GM18907 (cell line): ENCODE measurements at regions not wholly inside any gene's neighbourhood (a gene's known extent, or its start where the extent isn't known, plus 50 kb on each side); places are given as distances from the start of the nearest gene placed in this dataset.
A peak's percentile ranks its signal among the peaks of the same experiment; 100 is the strongest.
"Not testable (repeated sequence)": the region's sequence is repeated elsewhere in the genome, so short reads cannot be mapped to it uniquely, and the experiment has no call there.

Source experiments
- ATAC-seq: cut with Tn5 transposase; IDR thresholded peaks from one replicate; pipeline ENCODE4 v1.9.1; 2021; ENCODE audit warnings: mild to moderate bottlenecking, moderate library complexity; ENCODE audit not compliant: unreplicated experiment

DNA sequence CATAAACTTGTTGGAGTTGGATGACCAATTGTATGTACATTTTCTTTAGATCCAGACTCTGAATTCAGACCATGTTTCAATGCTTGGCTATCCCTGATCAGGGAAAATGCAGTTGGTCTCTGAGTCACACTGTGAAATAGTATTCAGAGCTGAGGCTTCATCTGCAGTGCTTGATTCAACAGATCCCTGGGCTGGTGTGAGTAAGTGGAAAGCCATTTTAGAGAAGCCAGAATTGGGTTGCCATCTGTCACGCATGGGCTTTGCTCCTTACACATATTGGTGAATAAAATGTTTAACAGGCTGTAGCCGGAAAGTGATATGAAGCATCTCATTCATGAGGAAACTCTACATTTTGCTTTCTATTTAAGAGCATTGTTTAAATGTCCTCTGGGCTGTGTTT is 50.0 kb upstream of the ACYP2 start:
- ATAC-seq, result no peak

DNA sequence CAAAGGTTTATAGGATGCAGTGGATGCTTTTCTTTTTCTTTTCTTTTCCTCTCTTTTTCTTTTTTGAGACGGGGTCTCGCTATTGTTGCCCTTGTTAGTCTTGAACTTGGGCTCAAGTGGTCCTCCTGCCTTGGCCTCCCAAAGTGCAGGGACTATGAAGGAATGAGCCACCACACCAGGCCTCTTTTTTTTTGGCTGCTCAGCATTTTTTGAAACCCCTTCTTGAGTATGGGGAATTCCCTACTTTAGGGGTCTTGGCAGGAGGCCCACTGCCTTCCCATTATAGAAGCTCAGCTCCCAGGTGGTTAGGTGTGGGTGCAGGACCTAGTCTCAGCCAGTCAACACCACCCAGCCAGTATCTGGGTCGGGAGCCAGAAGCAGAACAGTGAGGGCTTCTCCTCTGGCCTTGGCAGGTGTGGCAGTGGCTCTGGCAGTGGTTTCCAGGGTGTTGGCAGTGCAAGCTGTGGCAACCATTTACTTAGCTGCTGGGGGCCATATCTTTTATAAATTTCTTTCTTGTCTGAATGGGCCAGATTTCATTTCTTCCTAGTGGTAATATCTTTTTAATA is 51.4 kb upstream of the ACYP2 start:
- ATAC-seq, result no peak

DNA sequence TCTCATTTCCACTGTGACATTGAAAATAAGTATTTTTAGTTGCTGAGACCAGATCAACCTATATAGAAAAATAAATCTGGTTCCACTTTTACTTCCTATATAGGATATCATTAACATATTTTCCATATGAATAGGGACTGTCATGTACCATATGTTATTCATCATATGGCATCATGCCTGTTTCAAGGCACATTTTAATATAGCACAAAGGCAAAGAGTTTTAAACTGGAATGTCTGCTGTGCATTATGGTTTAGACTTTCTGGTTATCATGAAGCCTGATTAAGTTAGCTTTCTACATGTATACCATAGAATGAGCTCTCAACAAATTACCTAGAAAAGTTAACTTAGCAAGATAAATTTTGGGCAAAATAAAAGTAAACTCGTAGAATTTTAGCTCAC is 53.0 kb upstream of the ACYP2 start:
- ATAC-seq, result no peak

DNA sequence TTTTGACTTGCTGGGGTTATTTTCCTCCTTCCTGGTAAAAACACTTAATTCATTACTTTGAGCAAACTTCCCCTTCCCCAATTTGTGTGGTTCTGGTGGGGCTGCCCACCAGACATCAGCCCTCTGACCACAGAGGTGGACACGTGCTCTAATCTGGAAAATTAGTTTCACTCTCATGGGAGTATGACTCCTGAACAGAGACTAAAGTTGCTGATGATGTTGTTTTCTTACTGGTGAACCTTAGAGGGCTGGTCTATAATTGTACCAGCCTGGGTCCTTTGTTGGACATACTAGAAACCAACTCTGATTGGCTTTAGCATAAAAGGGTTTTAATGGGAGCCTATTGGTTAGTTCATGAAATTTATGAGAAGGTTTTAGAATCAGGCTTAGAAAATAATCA is 54.1 kb upstream of the ACYP2 start:
- ATAC-seq, result no peak

DNA sequence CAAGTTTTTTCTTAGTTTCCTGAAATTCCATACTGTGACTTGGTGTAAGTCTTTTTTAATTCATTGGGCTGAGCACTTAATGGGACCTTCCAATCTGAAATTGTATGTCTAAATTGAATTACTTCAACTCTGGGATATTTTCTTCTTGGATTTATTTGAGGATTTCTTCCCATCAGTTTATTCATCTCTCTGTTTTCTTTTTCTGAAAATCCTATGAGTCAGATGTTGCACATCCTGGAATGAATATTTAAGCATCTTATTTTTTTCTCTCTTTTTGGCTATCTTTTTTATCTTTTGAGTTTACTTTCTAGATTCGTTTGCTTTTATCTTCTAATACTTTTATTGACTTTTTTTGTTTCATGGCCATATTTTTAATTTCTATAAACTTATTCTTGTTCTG is 55.4 kb upstream of the ACYP2 start:
- ATAC-seq, result no peak

GRCh38 chr2:54059504-54059903 is 55.9 kb upstream of the ACYP2 start:
- no peak for ATAC-seq

DNA sequence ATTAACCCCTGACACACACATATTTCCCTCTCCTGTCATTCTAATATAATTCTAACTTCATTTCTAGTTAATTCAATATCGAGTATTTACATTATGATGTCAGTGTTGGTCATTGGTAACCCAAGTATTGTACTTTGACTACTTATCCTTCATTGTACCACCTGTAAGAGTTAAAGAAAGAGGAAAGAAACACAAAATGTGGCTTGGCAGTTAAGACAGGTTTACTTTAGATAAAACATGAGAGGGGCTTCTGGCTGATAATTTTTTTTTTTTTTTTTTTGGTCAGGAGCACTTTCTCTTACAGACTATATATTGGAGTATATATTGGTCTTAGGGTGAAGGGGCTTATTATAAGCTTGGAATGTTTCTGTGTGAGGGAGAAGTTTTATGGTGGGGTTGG is 57.0 kb upstream of the ACYP2 start:
- ATAC-seq, result no peak

DNA sequence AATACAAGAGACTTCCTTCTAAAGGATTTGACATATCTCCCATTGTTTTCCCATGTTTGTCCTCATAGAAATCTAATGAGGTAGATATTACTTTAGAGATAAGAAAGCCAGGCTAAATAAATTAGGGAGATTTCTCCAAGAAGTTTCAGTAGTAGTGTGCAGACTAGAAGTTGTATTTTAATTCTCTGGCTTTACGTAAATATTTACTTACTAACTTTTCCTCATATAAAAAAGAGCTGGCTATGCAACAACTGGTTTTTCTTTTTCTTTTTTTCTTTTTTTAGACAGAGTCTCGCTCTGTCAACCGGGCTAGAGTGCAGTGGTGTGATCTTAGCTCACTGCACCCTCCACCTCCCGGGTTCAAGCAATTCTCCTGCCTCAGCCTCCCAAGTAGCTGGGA is 60.6 kb upstream of the ACYP2 start:
- ATAC-seq, result no peak

- peak; percentile 82 for ATAC-seq
Measured at GRCh38 chr2:54054271-54054670, 61.1 kb upstream of the ACYP2 start.

- peak; percentile 55 for ATAC-seq
Measured at GRCh38 chr2:54053830-54054229, 61.6 kb upstream of the ACYP2 start.

GRCh38 chr2:54052825-54053718 is 62.3 kb upstream of the ACYP2 start:
- ATAC-seq, result peak; percentile 29

DNA sequence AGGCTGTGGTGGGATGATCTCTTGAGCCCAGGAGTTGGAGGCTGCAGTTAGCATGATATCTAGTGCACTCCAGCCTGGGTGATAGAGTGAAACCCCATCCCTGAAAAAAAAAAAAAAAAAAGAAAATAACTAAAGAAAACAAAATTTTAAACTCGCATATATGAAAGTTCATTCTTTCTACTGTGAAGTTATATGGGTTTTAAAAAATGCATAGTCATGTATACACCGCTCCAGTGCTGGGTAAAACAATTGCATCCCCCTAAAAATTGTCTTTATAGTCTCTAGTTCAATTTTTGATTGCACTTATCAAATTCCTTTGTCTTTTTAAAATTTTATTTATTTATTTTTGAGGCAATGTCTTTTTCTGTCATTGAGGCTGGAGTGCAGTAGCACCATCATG is 65.0 kb upstream of the ACYP2 start:
- ATAC-seq, result no peak

DNA sequence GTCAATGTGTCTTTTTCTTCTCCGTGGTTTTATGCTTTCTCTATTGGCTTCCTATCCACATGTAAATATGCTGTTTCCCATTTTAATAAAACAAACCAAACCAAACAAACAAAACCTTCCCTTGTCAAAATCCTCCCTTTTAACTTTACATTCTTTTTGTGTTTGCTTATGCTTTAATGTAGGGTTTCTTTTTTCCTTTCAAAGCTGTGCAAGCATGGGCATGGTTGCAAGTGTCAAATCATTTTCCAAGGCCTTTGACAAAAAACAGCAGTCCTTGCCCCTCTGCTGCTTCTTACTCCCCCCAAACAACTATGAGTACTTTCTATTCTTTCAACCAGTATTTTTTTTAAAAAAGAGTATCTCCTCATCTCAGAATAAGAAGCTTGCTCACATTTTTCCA is 66.0 kb upstream of the ACYP2 start:
- no peak for ATAC-seq

DNA sequence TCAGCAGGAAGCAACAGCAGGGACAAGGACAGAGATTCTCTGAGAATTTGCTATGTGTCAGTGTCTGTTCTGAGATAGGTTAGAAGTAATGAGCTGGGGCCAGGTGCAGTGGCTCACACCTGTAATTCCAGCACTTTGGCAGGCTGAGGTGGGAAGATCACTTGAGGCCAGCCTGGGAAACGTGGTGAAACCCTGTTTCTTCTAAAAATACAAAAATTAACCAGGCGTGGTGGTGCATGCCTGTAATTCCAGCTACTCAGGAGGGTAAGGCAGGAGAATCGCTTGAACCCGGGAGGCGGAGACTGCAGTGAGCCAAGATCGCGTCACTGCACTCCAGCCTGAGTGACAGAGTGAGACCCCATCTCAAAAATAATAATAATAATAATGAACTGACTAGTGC is 66.5 kb upstream of the ACYP2 start:
- not testable (repeated sequence) for ATAC-seq

GRCh38 chr2:54048117-54048785 is 67.2 kb upstream of the ACYP2 start:
- ATAC-seq, result no peak

GRCh38 chr2:54047658-54048057 is 67.8 kb upstream of the ACYP2 start:
- ATAC-seq, result no peak

GRCh38 chr2:54047091-54047490 is 68.3 kb upstream of the ACYP2 start:
- no peak for ATAC-seq

- ATAC-seq, result no peak
Measured at GRCh38 chr2:54042897-54043620, 72.3 kb upstream of the PSME4 start.

DNA sequence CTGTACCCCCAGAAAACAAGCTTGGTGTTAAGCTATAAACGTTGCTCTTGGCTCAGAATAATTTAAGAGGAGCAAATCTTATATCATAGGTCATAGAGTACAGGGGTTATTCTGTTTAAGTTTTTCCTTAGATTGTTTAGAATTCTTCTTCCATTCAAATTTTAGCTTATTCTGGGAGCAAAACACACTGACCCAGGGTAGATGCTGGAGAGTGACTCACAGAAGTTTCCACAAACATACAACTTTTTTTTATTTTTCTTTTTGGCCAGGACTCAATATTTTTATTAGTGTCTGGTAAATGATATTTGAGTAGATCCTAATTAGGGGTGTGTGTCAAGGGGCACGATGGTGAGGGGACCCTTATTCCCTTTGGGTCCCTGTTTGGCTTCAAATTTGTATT is 71.5 kb upstream of the PSME4 start:
- no peak for ATAC-seq

DNA sequence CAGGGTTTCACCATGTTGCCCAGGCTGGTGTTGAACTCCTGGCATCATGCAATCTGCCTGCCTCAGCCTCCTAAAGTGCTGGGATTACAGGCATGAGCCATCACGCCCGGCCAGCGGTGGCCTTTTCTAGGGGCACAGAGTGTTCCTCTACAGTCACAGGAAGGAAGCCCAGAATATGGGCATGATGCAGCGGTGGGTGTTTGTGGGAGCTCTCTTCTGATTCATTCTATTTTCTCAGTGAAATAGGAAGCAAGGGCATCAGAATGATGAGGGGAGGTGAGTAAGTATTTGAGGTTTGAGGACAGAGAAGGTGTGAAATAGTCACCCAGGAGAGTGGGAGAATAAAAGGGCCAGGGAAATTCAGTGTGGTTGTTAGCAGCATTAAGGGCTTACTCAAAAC is 70.3 kb upstream of the PSME4 start:
- ATAC-seq, result no peak

DNA sequence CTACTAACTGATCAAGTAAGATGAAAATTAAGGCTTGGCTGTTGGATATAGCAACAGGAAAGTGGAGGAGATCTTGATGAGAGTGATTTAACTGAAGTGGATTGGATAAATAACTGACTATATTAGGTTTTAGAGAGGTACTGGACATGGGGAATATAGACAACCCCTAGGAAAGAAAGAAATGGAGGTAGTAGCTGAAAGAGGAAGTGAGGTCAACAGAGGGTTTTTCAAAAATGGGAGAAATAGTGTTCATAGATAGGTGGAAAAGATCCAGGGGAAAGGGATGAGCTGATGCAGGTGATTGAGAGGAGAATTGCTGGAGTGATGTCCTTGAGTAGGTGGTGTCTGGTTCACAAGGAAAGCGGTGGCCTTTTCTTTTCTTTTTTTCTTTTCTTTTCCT is 69.9 kb upstream of the PSME4 start:
- no peak for ATAC-seq
